ENCODE measurements at regions not wholly inside any gene's neighbourhood (a gene's known extent, or its start where the extent isn't known, plus 50 kb on each side); places are given as distances from the start of the nearest gene placed in this dataset.

- no peak for DNase-seq
These were observed 800.0 kb upstream of the FANCL start for GRCh38 chr2:59041139-59041538.

GRCh38 chr2:59034837-59035236 lies 793.7 kb upstream of the FANCL start:
- peak in 1 of 4 experiments; percentile 7 for DNase-seq

GRCh38 chr2:59034106-59034505 lies 793.0 kb upstream of the FANCL start:
- no peak for DNase-seq

- no peak for DNase-seq
These were observed 792.5 kb upstream of the FANCL start for GRCh38 chr2:59033661-59034060.

GRCh38 chr2:59032499-59032898 lies 791.4 kb upstream of the FANCL start:
- DNase-seq, result no peak

GRCh38 chr2:59029058-59029457 lies 787.9 kb upstream of the FANCL start:
- DNase-seq, result no peak

DNA sequence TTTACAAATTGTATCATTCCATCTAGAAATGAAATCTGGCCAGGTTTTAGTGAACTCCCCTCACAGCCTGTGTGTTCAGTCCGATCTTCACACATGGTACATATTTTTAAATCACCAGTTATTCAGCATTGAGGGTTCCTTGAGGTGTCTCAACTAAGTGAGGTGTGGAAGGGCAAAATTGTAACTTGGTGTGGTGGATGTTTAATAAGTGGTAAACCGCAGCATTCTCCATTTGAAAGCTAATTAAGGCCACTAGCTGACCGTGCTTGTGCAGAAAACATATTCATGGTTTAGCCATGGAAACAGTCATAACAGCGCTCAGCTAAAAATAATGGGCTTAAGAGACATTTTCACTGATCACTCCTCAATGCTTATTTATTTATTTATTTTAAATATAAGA lies 786.2 kb upstream of the FANCL start:
- DNase-seq, result no peak

- peak; percentile 62 to 80 (median 71) for DNase-seq
These were observed 784.1 kb upstream of the FANCL start for GRCh38 chr2:59025157-59025757.

DNA sequence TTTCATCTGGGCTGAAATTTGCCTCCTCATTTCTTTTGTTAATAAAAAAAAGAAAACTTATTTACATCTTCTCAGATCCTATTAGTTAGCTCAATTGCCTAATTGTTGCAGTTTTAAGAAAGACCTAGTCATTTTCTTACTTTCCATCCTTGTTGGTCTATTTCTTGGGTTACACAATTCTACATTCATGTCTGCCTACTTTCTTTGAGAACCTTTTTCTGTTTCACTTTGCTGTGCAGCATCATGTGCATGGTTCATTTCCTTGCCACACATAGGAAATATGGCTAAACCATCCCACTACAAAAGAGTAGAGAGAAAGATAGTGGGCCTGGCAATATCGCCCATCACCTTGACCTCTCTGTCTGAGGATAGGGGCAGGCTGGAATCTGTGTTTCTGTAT lies 780.7 kb upstream of the FANCL start:
- no peak for DNase-seq

DNA sequence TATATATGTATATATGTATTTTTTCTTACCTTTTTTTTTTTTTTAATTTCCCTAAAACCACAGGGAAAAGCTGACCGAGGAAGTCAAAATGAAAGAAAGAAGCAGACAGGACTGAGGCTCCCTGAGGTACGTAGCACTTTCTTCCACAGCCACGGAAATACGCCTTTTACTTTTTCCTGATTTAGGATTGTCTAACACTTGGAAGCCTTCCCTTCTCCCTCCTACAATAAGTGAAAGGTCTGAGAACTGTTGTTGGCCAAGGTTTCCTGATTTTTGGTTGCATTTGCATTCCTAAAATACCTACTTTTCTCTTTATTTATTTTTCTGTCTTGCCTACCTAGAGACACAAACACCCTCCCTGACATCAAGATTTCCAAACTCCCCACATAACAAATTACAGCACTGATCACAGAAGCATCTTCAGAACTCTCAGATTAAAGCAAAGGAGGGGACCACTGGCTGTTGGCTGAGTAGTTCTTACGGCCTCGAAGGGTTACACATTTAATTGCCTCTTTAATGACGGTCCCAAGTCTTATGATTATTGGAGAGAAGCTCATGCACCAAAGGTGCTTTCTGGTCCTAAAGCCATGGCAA lies 778.5 kb upstream of the FANCL start:
- DNase-seq, result no peak

DNA sequence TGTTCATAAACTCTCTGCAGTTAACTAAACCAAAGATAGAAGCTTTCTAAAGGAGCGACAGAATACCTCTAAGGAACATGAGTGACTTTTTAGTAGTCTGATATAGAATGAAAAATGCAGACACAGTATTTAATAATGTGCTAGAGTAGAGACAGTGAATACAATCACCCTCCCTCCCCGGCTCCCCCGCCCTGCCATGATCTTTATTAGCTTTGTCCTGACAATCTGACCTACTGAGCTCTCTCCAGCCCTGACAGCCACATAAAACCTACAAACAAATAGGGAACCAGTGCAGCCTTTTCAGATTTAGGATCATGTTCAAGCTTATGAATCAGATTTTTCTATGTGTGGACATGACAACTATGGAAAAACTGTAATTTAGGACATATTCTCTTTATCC lies 777.6 kb upstream of the FANCL start:
- no peak for DNase-seq

DNA sequence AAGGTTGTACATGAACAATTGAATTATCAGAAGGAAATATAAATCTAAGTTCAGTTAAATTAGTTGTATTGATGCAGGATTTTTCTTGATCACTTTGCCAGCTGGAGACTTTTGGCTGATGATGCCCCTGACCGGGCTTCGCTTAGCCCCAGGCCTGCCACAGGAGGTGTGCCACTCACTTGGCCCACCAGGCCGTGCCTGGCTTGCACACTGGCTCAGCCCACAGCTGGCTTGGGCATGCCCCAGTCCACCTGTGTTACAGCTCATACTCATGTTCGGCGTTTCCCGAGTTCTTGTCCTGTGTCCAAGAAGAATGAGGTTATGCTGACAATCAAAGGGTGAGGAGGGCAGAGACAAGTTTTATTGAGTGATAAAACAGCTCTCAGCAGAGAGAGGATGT lies 773.9 kb upstream of the FANCL start:
- no peak for DNase-seq

DNA sequence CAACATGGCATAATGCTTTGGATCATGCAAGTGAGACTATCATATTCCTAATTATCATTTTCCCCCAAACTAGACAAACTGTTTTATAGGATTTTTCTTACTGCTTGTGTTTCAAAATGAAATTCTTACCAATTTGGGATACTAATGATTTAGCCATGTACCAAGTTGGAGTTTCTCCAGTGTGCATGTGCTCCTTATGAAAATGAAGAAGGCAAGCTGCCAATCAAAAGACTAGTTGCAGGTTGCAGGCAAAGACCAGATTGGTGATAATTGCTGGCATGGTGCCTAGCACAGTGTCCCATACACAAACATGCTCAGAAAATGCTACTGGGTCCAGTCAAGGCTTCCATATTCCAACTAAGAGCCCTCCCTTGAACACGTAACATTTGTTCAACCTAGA lies 771.8 kb upstream of the FANCL start:
- DNase-seq, result no peak

- DNase-seq, result no peak
These were observed 771.1 kb upstream of the FANCL start for GRCh38 chr2:59012234-59012633.

DNA sequence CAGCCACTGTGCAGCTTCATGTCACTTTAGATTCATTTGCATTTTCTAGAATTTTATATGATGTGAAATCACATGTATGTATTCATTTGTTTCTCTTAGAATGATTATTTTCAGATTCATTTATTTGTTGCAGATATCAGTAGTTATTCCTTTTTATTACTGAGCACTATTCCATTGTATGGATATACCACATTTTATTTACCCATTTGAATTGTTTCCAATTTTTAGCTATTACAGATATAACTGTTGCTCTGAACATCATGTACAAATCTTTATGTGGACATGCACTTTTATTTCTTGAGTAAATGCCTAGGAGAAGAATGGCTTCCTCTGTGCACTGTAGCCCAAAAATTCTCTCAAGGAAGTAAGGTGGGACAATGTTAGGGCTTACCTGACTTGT lies 767.8 kb upstream of the FANCL start:
- DNase-seq, result no peak

- DNase-seq, result no peak
These were observed 764.9 kb upstream of the FANCL start for GRCh38 chr2:59005836-59006615.

GRCh38 chr2:59004621-59005020 lies 763.5 kb upstream of the FANCL start:
- no peak for DNase-seq

DNA sequence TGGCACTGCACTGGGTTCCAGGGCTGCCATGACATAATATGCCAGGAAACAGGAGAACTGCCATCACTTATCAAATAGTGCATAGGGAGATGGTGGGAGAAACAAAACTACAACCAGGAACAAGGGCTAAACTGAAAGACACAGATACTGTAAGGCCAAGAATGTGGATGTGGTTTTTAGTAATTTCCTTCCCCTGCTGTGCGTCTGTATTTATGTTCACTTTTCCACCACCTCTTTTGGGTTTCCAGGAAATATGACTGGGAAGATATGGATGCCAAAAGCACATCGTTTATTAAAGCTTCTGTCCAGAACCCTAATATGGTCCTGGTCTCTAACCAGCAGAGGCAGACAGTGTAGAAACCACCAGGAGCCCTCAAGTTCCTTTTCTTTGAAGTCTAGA lies 759.7 kb upstream of the FANCL start:
- no peak for DNase-seq

GRCh38 chr2:58992062-58992706 lies 751.1 kb upstream of the FANCL start:
- no peak for DNase-seq

GRCh38 chr2:58991357-58991756 lies 750.2 kb upstream of the FANCL start:
- no peak for DNase-seq

DNA sequence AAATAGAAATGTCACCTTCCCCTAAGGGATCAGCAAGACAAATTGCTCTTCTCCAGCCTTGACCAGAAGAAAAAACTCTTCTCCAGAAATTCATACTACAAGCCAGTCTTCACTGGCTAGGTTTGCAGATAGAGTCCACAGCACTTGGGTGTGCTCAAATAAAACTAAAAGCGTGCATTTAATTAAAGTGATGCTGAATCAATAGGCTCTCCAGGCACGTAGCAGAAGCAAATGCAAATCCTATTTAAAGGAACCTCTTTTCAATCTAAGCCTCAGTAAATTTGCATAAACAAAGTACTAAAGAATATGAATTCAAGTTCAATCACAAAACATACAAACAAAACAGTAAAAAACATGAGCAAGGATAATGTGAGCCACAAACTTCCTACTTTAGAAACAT lies 744.4 kb upstream of the FANCL start:
- no peak for DNase-seq

- no peak for DNase-seq
These were observed 743.6 kb upstream of the FANCL start for GRCh38 chr2:58984731-58985130.

DNA sequence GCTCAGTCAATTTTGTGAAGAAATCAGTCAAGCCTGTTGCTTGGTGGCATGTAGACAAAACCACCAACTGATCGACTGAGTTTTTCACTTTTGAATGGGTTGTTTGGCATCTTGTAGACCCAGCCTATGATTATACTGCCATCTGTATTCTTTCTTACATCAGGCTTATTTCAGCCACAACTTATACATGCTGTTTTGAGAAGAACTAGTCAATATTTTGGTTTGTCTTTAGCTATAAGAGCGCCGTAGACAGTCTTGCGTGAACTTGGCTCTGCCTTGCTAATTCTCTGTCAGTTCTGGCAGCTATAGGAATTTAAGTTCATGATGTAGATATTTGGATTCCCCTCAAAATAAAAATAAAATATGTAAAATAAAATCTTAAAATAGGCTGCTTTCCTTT lies 742.0 kb upstream of the FANCL start:
- DNase-seq, result no peak

- DNase-seq, result no peak
These were observed 740.1 kb upstream of the FANCL start for GRCh38 chr2:58981237-58981636.
